HG03558 (cell line): ENCODE measurements at regions not wholly inside any gene's neighbourhood (a gene's known extent, or its start where the extent isn't known, plus 50 kb on each side); places are given as distances from the start of the nearest gene placed in this dataset.
A peak's percentile ranks its signal among the peaks of the same experiment; 100 is the strongest.
"Not testable (repeated sequence)": the region's sequence is repeated elsewhere in the genome, so short reads cannot be mapped to it uniquely, and the experiment has no call there.

Experiments used
- ATAC-seq: cut with Tn5 transposase; IDR thresholded peaks from one replicate; pipeline ENCODE4 v1.9.1; 2021; ENCODE audit warnings: moderate number of reproducible peaks; ENCODE audit not compliant: unreplicated experiment; ENCODE audit errors: extremely low read depth

GRCh38 chr18:51248685-51249084 lies 51.2 kb upstream of the MEX3C start:
- ATAC-seq: no peak

DNA sequence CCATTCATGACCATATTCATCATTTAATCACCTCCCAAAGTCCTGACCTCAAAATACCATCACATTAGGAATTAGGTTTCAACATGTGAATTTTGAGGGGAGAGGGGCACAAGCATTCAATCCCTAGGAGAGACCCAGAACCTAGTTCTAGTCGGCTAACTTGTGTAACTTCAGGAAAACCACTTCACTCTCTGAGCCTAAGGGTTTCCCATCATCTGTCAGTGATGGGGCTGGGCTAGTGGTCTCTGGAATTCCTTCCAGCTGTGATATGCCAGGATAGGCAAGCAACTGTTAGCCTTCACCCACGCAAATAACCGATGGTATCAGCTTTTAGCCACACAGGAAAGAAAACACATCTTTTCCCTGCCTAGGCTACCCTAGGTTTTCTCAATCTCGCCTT lies 52.5 kb upstream of the MEX3C start:
- ATAC-seq: no peak

- no peak for ATAC-seq
Observed at GRCh38 chr18:51250458-51251024, 53.1 kb upstream of the MEX3C start.

DNA sequence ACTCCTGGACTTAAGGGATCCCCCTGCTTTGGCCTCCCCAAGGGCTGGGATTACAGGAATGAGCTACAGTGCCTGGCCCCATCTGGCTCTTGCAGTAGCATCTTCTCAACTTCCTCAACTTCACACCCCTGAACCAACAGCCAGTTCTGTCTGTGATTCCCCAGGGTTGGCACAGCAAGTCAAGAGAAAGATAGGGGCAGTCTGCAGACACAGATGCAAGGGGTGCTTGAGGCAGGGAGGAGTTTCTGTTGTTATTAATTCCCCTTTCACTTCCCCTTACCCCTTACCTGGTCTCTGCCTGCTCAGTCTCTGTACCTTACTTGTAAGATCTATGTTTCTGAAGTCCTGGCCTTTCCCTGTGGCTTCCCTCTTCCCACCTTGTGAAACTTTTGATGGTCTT lies 54.1 kb upstream of the MEX3C start:
- ATAC-seq: peak; percentile 92

GRCh38 chr18:51253476-51253875 lies 56.0 kb upstream of the MEX3C start:
- ATAC-seq: no peak

DNA sequence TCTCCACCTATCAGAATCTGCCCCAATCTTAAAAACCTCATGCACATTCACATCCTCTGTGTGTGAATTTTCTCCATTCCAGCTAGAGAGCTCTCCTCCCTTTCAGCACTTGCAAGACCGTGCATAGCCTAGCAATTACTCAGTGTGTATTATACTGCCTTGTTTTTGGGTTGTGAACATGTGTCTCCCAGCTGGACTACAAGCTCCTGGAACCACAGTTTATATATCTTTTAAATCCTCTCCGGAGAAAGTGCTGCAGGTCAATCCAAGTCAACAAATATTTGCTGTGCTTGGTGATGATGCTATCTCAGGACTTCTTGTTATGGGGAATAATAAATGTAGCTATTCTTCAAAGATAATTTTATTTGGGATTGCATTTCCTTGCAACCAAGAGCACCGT lies 58.2 kb upstream of the MEX3C start:
- ATAC-seq: no peak

- no peak for ATAC-seq
Observed at GRCh38 chr18:51257150-51257549, 59.7 kb upstream of the MEX3C start.

DNA sequence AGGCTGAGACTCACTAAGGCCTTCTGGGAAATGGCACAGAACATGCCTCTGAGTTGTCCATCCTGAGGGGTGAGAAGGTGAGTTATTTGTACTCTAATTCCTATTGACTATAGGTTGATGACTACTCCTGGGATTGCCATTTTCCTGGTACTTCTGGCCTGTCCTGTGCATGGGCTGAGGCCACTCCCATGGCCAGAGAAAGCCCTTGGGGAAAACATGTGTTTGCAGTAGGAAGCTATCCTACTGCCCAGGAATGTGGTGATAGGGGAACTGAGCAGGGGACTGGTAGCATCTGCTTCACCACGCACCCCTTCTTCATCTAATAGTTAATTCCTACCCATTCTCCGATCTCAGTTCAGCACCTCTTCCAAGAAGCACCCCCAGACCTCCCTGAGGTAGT lies 62.6 kb upstream of the MEX3C start:
- ATAC-seq: no peak

- not testable (repeated sequence) for ATAC-seq
Observed at GRCh38 chr18:51266077-51266476, 68.6 kb upstream of the MEX3C start.

GRCh38 chr18:51266773-51267172 lies 69.3 kb upstream of the MEX3C start:
- ATAC-seq: no peak

DNA sequence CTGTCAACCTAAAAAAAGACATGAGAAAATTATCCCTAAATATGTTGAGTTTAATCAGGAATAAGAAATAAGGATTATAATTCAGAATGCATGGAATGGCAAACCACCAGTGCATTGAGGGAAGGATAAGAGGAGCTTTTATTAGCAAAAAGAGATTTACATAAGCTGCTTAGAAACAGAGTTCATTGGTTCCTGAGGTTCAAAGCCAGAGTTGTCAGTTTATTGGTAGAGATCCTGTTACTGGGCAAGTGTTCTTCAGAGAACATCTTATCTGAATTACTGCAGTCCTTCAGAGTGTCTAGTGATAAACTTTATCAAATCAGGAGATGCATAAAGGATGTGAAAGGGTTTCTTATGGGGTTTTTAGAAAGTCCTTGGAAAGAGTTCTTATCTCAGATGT lies 76.0 kb upstream of the MEX3C start:
- ATAC-seq: no peak

DNA sequence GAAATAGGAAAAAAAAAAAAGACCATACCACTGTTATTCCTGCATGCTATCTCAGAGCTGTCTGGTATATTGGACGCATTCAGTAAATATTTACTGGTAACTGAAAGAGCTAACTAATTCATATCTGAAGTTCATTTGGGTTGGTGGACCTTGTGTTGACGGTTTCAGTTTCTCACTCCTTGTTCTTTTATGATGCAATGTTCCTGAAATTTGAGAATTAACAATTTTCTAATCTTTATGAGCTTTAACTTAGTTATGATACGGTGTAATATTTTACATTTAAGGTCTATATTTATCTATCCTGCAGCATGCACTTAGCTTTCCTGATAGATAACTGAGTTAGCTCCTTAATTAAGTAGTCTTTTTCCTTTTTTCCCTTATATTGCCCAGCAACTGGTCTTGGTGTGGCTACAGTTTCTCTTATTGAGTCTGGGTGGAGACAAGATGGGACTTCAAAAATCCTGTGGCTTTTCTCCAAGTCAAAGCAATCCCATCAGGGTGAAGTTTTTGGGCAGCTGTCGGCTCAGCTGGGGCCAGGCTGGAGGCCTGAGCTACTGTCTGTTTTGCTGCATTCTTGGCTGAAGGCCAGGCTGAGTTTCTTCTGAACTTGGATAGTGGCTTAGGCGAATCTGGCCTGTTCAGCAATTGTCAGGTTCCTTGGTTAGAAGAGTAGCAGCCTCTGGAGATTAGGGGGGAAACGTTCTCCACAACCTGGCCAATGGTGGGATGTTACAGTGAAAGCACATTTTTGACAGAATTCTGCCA lies 78.4 kb upstream of the MEX3C start:
- ATAC-seq: no peak

DNA sequence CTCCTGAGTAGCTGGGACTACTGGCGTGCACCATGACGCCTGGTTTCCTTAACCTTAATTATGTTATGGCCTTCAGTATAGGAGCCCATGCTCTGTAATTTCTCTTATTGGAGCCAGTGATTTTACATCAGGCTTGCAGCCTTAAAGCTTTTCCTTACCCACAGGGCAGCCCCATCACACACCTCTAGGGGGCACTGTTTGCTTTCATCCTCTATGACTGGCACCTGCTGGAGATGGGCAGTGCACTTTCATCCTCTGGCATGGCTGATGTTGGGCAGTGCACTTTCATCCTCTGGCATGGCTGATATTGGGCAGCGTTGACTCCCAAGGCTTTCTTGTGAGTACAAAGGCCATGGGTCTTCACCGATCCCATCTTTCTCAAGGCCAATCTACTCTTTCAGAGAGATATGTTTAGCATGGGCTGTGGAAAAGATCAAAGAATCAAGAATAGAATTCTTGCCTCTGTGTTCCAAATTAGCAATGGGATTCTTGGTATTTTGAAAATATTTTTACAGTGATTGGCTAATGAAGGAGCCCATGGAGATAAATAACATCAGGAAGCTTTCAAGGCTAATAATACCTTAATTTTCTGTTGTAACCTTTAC lies 80.7 kb upstream of the MEX3C start:
- ATAC-seq: no peak

DNA sequence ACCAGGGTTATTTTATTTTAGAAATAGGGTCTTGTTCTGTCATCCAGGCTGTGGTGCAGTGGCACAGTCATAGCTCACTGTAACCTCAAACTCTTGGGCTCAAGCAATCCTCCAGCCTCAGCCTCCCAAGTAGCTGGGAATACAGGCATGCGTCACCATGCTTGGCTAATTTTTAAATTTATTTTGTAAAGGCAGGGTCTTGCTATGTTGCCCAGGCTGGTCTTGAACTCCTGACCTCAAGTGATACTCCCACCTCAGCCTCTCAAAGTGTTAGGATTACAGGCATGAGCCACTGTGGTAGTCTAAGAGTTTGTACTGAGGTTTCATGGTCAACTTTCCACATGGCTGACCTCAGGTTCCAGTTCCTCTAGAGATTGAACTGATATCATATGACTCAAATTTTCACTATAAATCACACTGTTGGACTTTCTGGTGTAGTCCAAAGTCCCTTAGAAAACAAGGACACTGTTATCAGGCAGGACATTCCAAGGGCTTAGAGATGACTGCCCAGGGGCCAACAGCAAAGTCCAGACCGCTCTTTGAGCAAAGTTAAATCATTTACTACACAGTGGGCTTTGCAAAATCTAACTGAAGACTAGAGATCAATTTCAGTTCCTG lies 82.0 kb upstream of the MEX3C start:
- peak; percentile 65 for ATAC-seq

GRCh38 chr18:51287818-51288508 lies 90.5 kb upstream of the MEX3C start:
- no peak for ATAC-seq

GRCh38 chr18:51288582-51288981 lies 91.1 kb upstream of the MEX3C start:
- no peak for ATAC-seq

- ATAC-seq: no peak
Observed at GRCh38 chr18:51290860-51291259, 93.4 kb upstream of the MEX3C start.

- no peak for ATAC-seq
Observed at GRCh38 chr18:51300912-51301311, 103.4 kb upstream of the MEX3C start.

DNA sequence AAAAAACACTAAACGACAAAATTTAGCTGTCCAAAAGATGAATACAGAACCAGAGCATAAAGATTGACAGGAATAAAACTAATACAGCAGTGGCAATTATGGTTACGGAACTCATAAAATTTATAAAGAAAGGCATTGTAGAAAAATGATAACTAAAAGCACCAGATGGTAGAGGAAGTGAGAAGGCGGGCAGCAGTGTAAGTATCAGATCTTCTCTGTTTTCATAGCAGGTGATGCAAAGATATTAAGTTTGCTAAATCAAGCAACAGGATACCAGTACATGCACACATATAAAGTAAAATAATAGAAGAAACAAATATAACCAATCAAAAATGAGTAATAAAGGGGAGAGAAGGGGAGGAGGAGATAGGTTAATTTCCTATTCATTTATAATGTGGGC lies 103.9 kb upstream of the MEX3C start:
- ATAC-seq: no peak

DNA sequence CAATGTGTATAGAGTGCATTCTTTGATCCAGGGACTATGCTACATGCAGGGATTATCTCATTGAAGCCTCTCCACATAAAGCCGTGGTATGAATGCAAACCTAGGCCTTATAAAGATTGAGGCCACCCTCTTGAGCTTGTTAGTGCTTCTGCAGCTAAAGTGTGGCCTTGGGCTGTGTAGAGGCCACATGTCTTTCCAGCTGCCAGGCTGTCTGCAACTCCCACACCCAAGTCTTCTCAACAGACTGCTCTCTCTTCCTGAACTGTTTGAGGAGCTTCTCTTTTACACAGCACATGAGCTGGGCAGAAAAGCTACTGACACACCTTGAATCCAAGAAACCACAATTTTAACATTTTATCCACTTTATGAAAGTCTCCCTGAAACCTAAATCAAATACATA lies 119.2 kb upstream of the MEX3C start:
- ATAC-seq: no peak

GRCh38 chr18:51321696-51322095 lies 124.2 kb upstream of the MEX3C start:
- no peak for ATAC-seq
